Loucy (cell line): ENCODE measurements at regions not wholly inside any gene's neighbourhood (a gene's known extent, or its start where the extent isn't known, plus 50 kb on each side); places are given as distances from the start of the nearest gene placed in this dataset.

Experiments
- H2AFZ ChIP-seq: fragments of 200-600 bp; sonication (generic); 2 replicates; pipeline ENCODE4 v1.6.0; 2016; ENCODE audit warnings: antibody characterized with exemption, mild to moderate bottlenecking, low read length, moderate library complexity
- H3F3A ChIP-seq: fragments of 200-600 bp; 2 replicates; pipeline ENCODE4 v1.6.0; 2016; ENCODE audit warnings: antibody characterized with exemption, low read depth, mild to moderate bottlenecking
- H3K27me3 ChIP-seq: fragments of 200-600 bp; sonication (generic); 2 replicates; pipeline ENCODE4 v1.6.1; 2014; ENCODE audit warnings: low read length, mild to moderate bottlenecking; ENCODE audit not compliant: insufficient read depth, poor library complexity, severe bottlenecking
- H3K36me3 ChIP-seq: fragments of 200-600 bp; sonication (generic); 2 replicates; pipeline ENCODE4 v1.6.1; 2016; ENCODE audit warnings: low read length; ENCODE audit not compliant: insufficient read depth
- H3K4me1 ChIP-seq: fragments of 200-600 bp; sonication (generic); 2 replicates; pipeline ENCODE4 v1.5.1; 2014; ENCODE audit warnings: low read length, mild to moderate bottlenecking; ENCODE audit not compliant: insufficient read depth, poor library complexity, severe bottlenecking
- H3K4me2 ChIP-seq: fragments of 200-600 bp; sonication (generic); 2 replicates; pipeline ENCODE4 v1.6.0; 2014; ENCODE audit warnings: antibody characterized with exemption, low read length, low read depth, mild to moderate bottlenecking; ENCODE audit not compliant: poor library complexity, severe bottlenecking
- H3K4me3 ChIP-seq: fragments of 200-600 bp; sonication (generic); 2 replicates; pipeline ENCODE4 v1.5.1; 2014; ENCODE audit warnings: low read length, mild to moderate bottlenecking, mixed read lengths; ENCODE audit not compliant: poor library complexity, severe bottlenecking
- H3K79me2 ChIP-seq: fragments of 200-600 bp; sonication (generic); 2 replicates; pipeline ENCODE4 v1.6.1; 2014; ENCODE audit warnings: low read length; ENCODE audit not compliant: insufficient read depth
- H3K9ac ChIP-seq: fragments of 200-600 bp; sonication (generic); 2 replicates; pipeline ENCODE4 v1.6.0; 2014; ENCODE audit warnings: mild to moderate bottlenecking, low read depth, low read length, moderate library complexity; ENCODE audit not compliant: poor library complexity, severe bottlenecking
- H3K9me2 ChIP-seq: fragments of 200-600 bp; sonication (generic); replicated peaks from 2 replicates; pipeline ENCODE4 v1.6.1; 2016; ENCODE audit warnings: low read depth, low read length, mixed read lengths
- H3K9me3 ChIP-seq: fragments of 200-600 bp; sonication (generic); 2 replicates; pipeline ENCODE4 v1.6.1; 2014; ENCODE audit warnings: mild to moderate bottlenecking, antibody characterized with exemption, low read length, low read depth; ENCODE audit not compliant: insufficient read depth
- H4K20me1 ChIP-seq: fragments of 200-600 bp; sonication (generic); 2 replicates; pipeline ENCODE4 v1.6.0; 2014; ENCODE audit warnings: antibody characterized with exemption, low read length, mild to moderate bottlenecking; ENCODE audit not compliant: insufficient read depth, poor library complexity, severe bottlenecking
- EZH2phosphoT487 ChIP-seq: fragments of 200-600 bp; IDR thresholded peaks from 2 replicates; pipeline ENCODE4 v1.6.1; 2018; ENCODE audit warnings: antibody characterized with exemption, mild to moderate bottlenecking, moderate library complexity, borderline replicate concordance
- TF ChIP-seq, protein P1 (sequence below): fragments of 200-600 bp; sonication (generic); conservative IDR thresholded peaks from 2 replicates; pipeline ENCODE4 v1.5.1; 2014; ENCODE audit warnings: mild to moderate bottlenecking, antibody characterized with exemption, low read length

DNA sequence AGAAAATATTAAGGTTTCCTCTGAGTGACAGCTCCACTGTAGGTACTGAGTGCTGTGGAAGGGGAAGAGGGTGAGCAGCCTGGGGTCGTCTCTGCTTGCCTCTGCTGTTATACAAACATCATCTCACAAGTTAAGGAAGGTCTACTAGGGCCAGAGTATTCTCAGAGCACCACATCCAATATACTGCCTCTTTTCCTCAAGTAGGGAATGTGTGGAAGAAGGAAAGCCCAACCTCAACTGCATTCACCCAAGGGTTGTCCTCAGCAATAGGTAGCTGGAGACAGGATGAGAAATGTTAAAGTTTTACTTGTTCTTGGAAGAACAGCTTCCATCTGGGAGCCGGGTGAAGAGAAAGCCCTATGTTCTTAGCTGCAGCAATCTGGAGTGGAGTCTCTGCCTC lies 1062.3 kb upstream of the CDH10 start:
- Histone ChIP-seq H3F3A (no peaks in the 10 kb centered on the region), H3K4me3 (no peak overlapping the region), H3K27me3 (no peaks in the 10 kb centered on the region), H4K20me1 (no peaks in the 10 kb centered on the region), H3K9me3 (no peaks in the 10 kb centered on the region), H3K4me1 (no peaks in the 10 kb centered on the region), H3K4me2 (no peak overlapping the region), H3K79me2 (no peaks in the 10 kb centered on the region), H3K36me3 (no peaks in the 10 kb centered on the region), H3K9ac (no peak overlapping the region), H2AFZ (no peak overlapping the region), H3K9me2 (no peaks in the 10 kb centered on the region)
- TF ChIP-seq, protein P1, sequence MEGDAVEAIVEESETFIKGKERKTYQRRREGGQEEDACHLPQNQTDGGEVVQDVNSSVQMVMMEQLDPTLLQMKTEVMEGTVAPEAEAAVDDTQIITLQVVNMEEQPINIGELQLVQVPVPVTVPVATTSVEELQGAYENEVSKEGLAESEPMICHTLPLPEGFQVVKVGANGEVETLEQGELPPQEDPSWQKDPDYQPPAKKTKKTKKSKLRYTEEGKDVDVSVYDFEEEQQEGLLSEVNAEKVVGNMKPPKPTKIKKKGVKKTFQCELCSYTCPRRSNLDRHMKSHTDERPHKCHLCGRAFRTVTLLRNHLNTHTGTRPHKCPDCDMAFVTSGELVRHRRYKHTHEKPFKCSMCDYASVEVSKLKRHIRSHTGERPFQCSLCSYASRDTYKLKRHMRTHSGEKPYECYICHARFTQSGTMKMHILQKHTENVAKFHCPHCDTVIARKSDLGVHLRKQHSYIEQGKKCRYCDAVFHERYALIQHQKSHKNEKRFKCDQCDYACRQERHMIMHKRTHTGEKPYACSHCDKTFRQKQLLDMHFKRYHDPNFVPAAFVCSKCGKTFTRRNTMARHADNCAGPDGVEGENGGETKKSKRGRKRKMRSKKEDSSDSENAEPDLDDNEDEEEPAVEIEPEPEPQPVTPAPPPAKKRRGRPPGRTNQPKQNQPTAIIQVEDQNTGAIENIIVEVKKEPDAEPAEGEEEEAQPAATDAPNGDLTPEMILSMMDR, result no peak
- no peak for TF ChIP-seq EZH2phosphoT487

GRCh38 chr5:25701936-25702335 lies 1057.2 kb upstream of the CDH10 start:
- H3K4me3 ChIP-seq, result no peak overlapping the region
- no peaks in the 10 kb centered on the region for H3F3A ChIP-seq
- no peaks in the 10 kb centered on the region for H3K27me3 ChIP-seq
- no peak for TF ChIP-seq EZH2phosphoT487
- TF ChIP-seq, protein P1, result no peak
- no peak overlapping the region for H3K4me2 ChIP-seq
- H4K20me1 ChIP-seq, result no peaks in the 10 kb centered on the region
- no peaks in the 10 kb centered on the region for H3K9me2 ChIP-seq
- H2AFZ ChIP-seq, result no peak overlapping the region
- H3K79me2 ChIP-seq, result no peaks in the 10 kb centered on the region
- H3K36me3 ChIP-seq, result no peaks in the 10 kb centered on the region
- no peak overlapping the region for H3K9ac ChIP-seq
- H3K4me1 ChIP-seq, result no peaks in the 10 kb centered on the region
- H3K9me3 ChIP-seq, result no peaks in the 10 kb centered on the region

- H3K4me2 ChIP-seq, result no peak overlapping the region
- no peak overlapping the region for H2AFZ ChIP-seq
- no peaks in the 10 kb centered on the region for H3K9me3 ChIP-seq
- H4K20me1 ChIP-seq, result no peaks in the 10 kb centered on the region
- H3F3A ChIP-seq, result no peaks in the 10 kb centered on the region
- H3K36me3 ChIP-seq, result no peaks in the 10 kb centered on the region
- H3K79me2 ChIP-seq, result no peaks in the 10 kb centered on the region
- H3K4me1 ChIP-seq, result no peaks in the 10 kb centered on the region
- H3K9ac ChIP-seq, result no peak overlapping the region
- no peaks in the 10 kb centered on the region for H3K9me2 ChIP-seq
- H3K27me3 ChIP-seq, result no peaks in the 10 kb centered on the region
- H3K4me3 ChIP-seq, result no peak overlapping the region
- no peak for TF ChIP-seq EZH2phosphoT487
- TF ChIP-seq, protein P1, result no peak
Measured at GRCh38 chr5:25694801-25695200, 1050.0 kb upstream of the CDH10 start.
